ENCODE measurements at regions not wholly inside any gene's neighbourhood (a gene's known extent, or its start where the extent isn't known, plus 50 kb on each side); places are given as distances from the start of the nearest gene placed in this dataset.

DNA sequence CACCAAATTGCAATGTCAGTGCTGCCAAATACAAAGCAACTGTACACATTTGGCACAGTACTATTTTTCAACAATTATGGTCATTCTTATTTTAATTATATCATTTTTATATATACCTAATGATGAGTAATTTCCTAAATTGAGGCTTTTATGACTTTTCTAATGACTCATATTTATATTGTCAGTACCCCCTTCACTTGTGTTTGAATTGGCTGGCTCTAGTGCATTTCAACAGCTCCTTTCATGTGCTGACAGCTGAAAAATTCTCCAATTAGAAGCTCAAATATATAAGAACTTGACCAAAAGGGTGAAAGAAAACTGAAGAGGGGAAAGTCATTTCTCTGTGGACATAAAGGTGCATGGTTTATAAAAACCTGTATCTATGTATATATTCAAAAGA is 263.3 kb downstream of the SLITRK1 start:
- no peak overlapping the region for H3K4me3 ChIP-seq
- peaks cover 6% of the 10 kb centered on the region for H3K9me3 ChIP-seq
- ATAC-seq (no peak), DNase-seq (no peak)
- no peaks in the 10 kb centered on the region for H3K4me1 ChIP-seq
- intact Hi-C loops (cut with DNase I): no loop called here
- H3K27me3 ChIP-seq: no peaks in the 10 kb centered on the region
- TF ChIP-seq, protein P1, sequence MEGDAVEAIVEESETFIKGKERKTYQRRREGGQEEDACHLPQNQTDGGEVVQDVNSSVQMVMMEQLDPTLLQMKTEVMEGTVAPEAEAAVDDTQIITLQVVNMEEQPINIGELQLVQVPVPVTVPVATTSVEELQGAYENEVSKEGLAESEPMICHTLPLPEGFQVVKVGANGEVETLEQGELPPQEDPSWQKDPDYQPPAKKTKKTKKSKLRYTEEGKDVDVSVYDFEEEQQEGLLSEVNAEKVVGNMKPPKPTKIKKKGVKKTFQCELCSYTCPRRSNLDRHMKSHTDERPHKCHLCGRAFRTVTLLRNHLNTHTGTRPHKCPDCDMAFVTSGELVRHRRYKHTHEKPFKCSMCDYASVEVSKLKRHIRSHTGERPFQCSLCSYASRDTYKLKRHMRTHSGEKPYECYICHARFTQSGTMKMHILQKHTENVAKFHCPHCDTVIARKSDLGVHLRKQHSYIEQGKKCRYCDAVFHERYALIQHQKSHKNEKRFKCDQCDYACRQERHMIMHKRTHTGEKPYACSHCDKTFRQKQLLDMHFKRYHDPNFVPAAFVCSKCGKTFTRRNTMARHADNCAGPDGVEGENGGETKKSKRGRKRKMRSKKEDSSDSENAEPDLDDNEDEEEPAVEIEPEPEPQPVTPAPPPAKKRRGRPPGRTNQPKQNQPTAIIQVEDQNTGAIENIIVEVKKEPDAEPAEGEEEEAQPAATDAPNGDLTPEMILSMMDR (IDR thresholded peaks at IDR 0.05): no peak
- no peaks in the 10 kb centered on the region for H3K36me3 ChIP-seq
- H3K27ac ChIP-seq: no peak overlapping the region

DNA sequence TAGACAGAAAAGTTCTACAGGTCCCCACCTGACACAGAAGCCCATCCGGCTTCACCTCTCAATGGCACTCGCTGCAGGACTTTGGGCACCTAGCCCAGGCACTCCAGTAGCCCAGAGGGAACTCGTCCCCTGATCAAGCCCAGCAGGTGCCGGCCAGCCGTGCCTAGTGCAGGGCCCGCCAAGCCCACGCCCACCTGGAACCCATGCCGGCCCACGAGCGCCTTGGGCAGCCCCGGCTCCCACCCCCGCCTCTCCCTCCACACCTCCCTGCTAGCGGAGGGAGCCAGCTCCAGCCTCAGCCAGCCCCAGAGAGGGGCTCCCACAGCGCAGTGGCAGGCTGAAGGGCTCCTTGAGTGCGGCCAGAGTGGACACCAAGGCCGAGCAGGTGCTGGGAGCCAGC is 268.8 kb downstream of the SLITRK1 start:
- no peaks in the 10 kb centered on the region for H3K4me1 ChIP-seq
- no peak for ATAC-seq
- H3K4me3 ChIP-seq: no peak overlapping the region
- H3K27me3 ChIP-seq: no peaks in the 10 kb centered on the region
- intact Hi-C loops (cut with DNase I): no loop called here
- TF ChIP-seq, protein P1 (IDR thresholded peaks at IDR 0.05): no peak
- H3K36me3 ChIP-seq: no peaks in the 10 kb centered on the region
- H3K27ac ChIP-seq: no peak overlapping the region
- no peak for DNase-seq
- H3K9me3 ChIP-seq: peaks cover 6% of the 10 kb centered on the region

DNA sequence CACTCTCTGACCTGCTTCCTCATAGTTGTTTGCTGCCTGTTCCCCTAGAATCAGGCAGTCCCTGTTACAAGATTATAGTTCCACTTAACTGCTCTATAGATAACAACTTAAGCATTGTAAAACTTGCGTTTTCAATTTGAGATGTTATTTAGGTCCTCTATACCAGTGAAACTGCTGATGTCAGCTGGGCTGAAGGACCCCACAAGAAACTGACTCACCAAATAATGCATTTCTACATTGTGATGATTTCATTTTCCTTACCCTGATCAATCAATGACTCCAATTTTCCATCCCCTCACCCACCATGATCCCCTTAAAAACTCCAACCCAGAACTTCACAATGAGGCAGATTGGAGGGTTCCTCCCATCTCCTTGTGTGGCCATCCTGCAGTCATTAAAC is 280.7 kb downstream of the SLITRK1 start:
- TF ChIP-seq, protein P1 (IDR thresholded peaks at IDR 0.05): no peak
- no peak overlapping the region for H3K27ac ChIP-seq
- no peak for ATAC-seq
- no peaks in the 10 kb centered on the region for H3K4me1 ChIP-seq
- H3K36me3 ChIP-seq: no peaks in the 10 kb centered on the region
- DNase-seq: no peak
- intact Hi-C loops (cut with DNase I): no loop called here
- no peaks in the 10 kb centered on the region for H3K9me3 ChIP-seq
- no peaks in the 10 kb centered on the region for H3K27me3 ChIP-seq
- H3K4me3 ChIP-seq: no peak overlapping the region

DNA sequence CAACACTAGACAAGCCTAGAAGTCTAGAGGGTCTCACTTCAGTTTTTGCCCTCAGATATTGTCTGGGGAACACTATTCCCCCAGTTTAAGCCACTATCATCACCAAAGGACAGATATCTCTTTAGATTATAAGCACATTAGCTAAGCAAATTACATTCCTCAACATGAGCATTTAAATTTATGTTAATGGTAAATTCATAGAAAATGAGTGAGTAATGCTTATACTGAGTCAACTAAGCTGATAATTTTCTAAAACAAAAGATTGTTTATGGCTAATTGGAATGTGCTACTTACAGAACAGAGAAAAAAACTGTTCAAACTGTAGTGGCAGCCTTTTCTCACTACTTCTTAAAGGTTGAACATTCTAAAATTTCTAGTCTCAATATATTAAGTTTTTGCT is 290.2 kb downstream of the SLITRK1 start:
- Histone ChIP-seq H3K27ac (no peak overlapping the region), H3K9me3 (no peaks in the 10 kb centered on the region), H3K36me3 (no peaks in the 10 kb centered on the region), H3K27me3 (no peaks in the 10 kb centered on the region), H3K4me3 (no peak overlapping the region), H3K4me1 (no peaks in the 10 kb centered on the region)
- no peak for DNase-seq
- no peak for ATAC-seq
- TF ChIP-seq, protein P1 (IDR thresholded peaks at IDR 0.05): no peak
- intact Hi-C loops (cut with DNase I): no loop called here

DNA sequence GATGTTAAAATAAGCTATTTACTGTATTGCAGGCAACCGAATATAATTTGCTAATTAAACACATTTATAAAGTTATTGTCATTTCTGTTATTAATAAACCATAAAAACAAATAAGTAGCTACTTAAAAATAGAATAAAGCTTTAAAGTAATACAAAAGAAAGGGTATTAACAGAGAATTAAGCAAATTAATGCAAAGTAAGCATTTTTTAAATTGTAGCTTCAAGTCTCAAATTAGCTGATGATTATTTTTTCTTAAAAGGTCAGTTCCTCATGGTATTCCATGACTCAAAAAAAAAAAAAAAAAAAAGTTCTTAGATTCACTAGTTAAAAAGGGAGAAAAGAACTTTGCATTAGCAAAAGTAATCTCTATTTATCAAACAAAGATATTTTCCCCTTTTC is 292.5 kb downstream of the SLITRK1 start:
- Histone ChIP-seq H3K9me3 (no peaks in the 10 kb centered on the region), H3K4me1 (no peaks in the 10 kb centered on the region), H3K36me3 (no peaks in the 10 kb centered on the region), H3K27ac (no peak overlapping the region), H3K27me3 (no peaks in the 10 kb centered on the region), H3K4me3 (no peak overlapping the region)
- DNase-seq (no peak), ATAC-seq (no peak)
- TF ChIP-seq, protein P1 (IDR thresholded peaks at IDR 0.05): no peak
- intact Hi-C loops (cut with DNase I): no loop called here

DNA sequence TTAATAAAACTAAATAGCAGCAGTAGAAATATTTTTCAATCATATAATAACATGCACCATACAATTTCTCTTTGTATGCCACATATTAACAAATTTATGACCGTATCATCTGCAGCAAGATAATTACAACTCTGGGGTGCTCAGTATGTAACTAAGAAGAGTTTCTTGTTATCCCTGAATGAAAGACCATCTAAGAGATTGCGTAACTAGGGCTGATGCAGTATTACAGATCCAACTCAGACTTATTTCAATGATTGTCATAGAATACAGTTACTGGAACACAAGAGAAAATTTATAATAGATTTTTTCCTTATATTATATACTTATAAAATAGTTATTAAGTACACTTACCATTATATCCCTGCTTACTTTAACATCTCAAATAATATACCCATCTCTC is 305.1 kb downstream of the SLITRK1 start:
- no peaks in the 10 kb centered on the region for H3K36me3 ChIP-seq
- intact Hi-C loops (cut with DNase I): no loop called here

More for the DNA sequence above, 305.1 kb downstream of the SLITRK1 start:
- DNase-seq (no peak), ATAC-seq (no peak)
- no peaks in the 10 kb centered on the region for H3K9me3 ChIP-seq
- no peak overlapping the region for H3K27ac ChIP-seq
- no peaks in the 10 kb centered on the region for H3K27me3 ChIP-seq
- no peaks in the 10 kb centered on the region for H3K4me1 ChIP-seq
- H3K4me3 ChIP-seq: no peak overlapping the region
- TF ChIP-seq, protein P1 (IDR thresholded peaks at IDR 0.05): no peak
